ENCODE measurements at regions not wholly inside any gene's neighbourhood (a gene's known extent, or its start where the extent isn't known, plus 50 kb on each side); places are given as distances from the start of the nearest gene placed in this dataset.

DNA sequence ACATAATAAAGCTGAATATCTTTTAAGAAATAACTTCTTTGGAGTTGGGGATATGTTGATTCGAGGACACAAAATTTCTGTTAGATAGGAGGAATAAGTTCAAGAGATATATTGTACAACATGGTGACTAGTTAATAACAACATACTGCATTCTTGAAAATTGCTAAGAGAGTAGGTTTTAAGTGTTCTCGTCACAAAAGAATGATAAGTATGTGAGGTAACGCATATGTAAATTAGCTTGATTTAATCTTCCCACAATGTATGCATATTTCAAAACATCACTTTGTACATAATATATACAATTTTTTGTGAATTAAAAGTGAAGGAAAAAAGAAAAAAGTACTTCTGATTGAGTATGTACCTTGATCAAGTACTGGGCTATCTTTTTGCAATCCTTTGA, 428.0 kb upstream of the TRPC7 start:
- ChIA-PET POLR2A (no interaction called here), CTCF (interaction anchor here (0.6 kb wide), 1 partner anchor 822 kb away, joined by 4 read pairs; no protein-coding TSS in a partner anchor)
- DNase-seq (ENCODE audit: extremely low spot score): no peak
- no peak for TF ChIP-seq CTBP1 (IDR thresholded peaks at IDR 0.05; ENCODE audit: borderline replicate concordance)
- no peak for TF ChIP-seq PKNOX1 (IDR thresholded peaks at IDR 0.05)
- no peak for TF ChIP-seq HDGF (IDR thresholded peaks at IDR 0.05; ENCODE audit: borderline replicate concordance)
- no peak for TF ChIP-seq SP1 (IDR thresholded peaks at IDR 0.05)
- no peak for TF ChIP-seq SUZ12 (IDR thresholded peaks at IDR 0.05)
- no peak for TF ChIP-seq LEF1 (IDR thresholded peaks at IDR 0.05; ENCODE audit: borderline replicate concordance)
- TF ChIP-seq FOXK2 (IDR thresholded peaks at IDR 0.05): no peak
- TF ChIP-seq FOXA1 (IDR thresholded peaks at IDR 0.05): no peak
- TF ChIP-seq ELF4 (IDR thresholded peaks at IDR 0.05): no peak
- TF ChIP-seq ZNF384 (IDR thresholded peaks at IDR 0.05): no peak
- no peak for TF ChIP-seq ARNT (IDR thresholded peaks at IDR 0.05)
- TF ChIP-seq NFRKB (IDR thresholded peaks at IDR 0.05): no peak
- TF ChIP-seq TARDBP (IDR thresholded peaks at IDR 0.05): no peak

GRCh38 chr5:136781464-136781863, 416.1 kb upstream of the TRPC7 start:
- no peak for DNase-seq (ENCODE audit: extremely low spot score)
- TF ChIP-seq CTBP1 (IDR thresholded peaks at IDR 0.05; ENCODE audit: borderline replicate concordance) (no peak), TARDBP (IDR thresholded peaks at IDR 0.05) (no peak), NFRKB (IDR thresholded peaks at IDR 0.05) (no peak), ZNF384 (IDR thresholded peaks at IDR 0.05) (no peak), ELF4 (IDR thresholded peaks at IDR 0.05) (no peak), LEF1 (IDR thresholded peaks at IDR 0.05; ENCODE audit: borderline replicate concordance) (no peak), HDGF (IDR thresholded peaks at IDR 0.05; ENCODE audit: borderline replicate concordance) (no peak), FOXA1 (IDR thresholded peaks at IDR 0.05) (no peak), FOXM1 (IDR thresholded peaks at IDR 0.05; ENCODE audit: borderline replicate concordance) (no peak), PKNOX1 (IDR thresholded peaks at IDR 0.05) (no peak), ARNT (IDR thresholded peaks at IDR 0.05) (no peak), SP1 (IDR thresholded peaks at IDR 0.05) (no peak), FOXK2 (IDR thresholded peaks at IDR 0.05) (no peak), BHLHE40 (IDR thresholded peaks at IDR 0.05; ENCODE audit: borderline replicate concordance) (no peak), L3MBTL2 (conservative IDR thresholded peaks at IDR 0.05) (no peak), SUZ12 (IDR thresholded peaks at IDR 0.05) (no peak)
- ChIA-PET CTCF (no interaction called here), POLR2A (no interaction called here)

- TF ChIP-seq ARNT (IDR thresholded peaks at IDR 0.05): no peak
- DNase-seq (ENCODE audit: extremely low spot score): no peak
- CTCF ChIA-PET: no interaction called here
- POLR2A ChIA-PET: no interaction called here
These were observed 415.2 kb upstream of the TRPC7 start for GRCh38 chr5:136780518-136780917.

GRCh38 chr5:136776022-136776927, 410.9 kb upstream of the TRPC7 start:
- CTCF ChIA-PET: no interaction called here
- TF ChIP-seq BHLHE40 (IDR thresholded peaks at IDR 0.05; ENCODE audit: borderline replicate concordance) (no peak), TARDBP (IDR thresholded peaks at IDR 0.05) (no peak), SUZ12 (IDR thresholded peaks at IDR 0.05) (no peak), CTBP1 (IDR thresholded peaks at IDR 0.05; ENCODE audit: borderline replicate concordance) (no peak), FOXK2 (IDR thresholded peaks at IDR 0.05) (no peak), FOXM1 (IDR thresholded peaks at IDR 0.05; ENCODE audit: borderline replicate concordance) (no peak), L3MBTL2 (conservative IDR thresholded peaks at IDR 0.05) (no peak), PKNOX1 (IDR thresholded peaks at IDR 0.05) (no peak), SP1 (IDR thresholded peaks at IDR 0.05) (no peak), LEF1 (IDR thresholded peaks at IDR 0.05; ENCODE audit: borderline replicate concordance) (no peak), ZNF384 (IDR thresholded peaks at IDR 0.05) (no peak), FOXA1 (IDR thresholded peaks at IDR 0.05) (no peak), NFRKB (IDR thresholded peaks at IDR 0.05) (no peak), ELF4 (IDR thresholded peaks at IDR 0.05) (no peak)

DNA sequence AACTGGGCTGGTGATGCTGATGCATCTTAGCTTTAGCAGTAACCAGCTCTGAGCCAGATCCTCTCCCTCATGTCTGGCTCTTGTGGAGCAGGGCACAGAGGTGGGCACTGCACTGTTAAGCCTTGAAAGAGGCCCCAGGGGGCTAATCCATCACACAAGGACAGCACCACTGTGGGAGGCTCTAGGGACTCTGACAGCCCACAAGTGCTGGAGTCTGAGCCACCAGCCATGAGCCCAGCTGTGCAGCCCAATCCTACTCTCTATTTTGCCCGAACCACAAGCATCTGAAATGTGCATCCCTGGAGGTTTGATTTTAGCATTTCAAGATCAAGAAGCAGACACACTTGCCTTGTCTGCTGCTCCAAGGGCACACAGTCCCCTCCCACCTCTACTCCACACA, 407.1 kb upstream of the TRPC7 start:
- no peak for DNase-seq (ENCODE audit: extremely low spot score)
- ChIA-PET POLR2A (no interaction called here), CTCF (no interaction called here)
- TF ChIP-seq ARNT (IDR thresholded peaks at IDR 0.05) (no peak), CTBP1 (IDR thresholded peaks at IDR 0.05; ENCODE audit: borderline replicate concordance) (no peak), LEF1 (IDR thresholded peaks at IDR 0.05; ENCODE audit: borderline replicate concordance) (no peak), FOXA1 (IDR thresholded peaks at IDR 0.05) (no peak), ELF4 (IDR thresholded peaks at IDR 0.05) (no peak)

More at GRCh38 chr5:136776022-136776927, 410.9 kb upstream of the TRPC7 start:
- DNase-seq (ENCODE audit: extremely low spot score): no peak
- POLR2A ChIA-PET: no interaction called here

DNA sequence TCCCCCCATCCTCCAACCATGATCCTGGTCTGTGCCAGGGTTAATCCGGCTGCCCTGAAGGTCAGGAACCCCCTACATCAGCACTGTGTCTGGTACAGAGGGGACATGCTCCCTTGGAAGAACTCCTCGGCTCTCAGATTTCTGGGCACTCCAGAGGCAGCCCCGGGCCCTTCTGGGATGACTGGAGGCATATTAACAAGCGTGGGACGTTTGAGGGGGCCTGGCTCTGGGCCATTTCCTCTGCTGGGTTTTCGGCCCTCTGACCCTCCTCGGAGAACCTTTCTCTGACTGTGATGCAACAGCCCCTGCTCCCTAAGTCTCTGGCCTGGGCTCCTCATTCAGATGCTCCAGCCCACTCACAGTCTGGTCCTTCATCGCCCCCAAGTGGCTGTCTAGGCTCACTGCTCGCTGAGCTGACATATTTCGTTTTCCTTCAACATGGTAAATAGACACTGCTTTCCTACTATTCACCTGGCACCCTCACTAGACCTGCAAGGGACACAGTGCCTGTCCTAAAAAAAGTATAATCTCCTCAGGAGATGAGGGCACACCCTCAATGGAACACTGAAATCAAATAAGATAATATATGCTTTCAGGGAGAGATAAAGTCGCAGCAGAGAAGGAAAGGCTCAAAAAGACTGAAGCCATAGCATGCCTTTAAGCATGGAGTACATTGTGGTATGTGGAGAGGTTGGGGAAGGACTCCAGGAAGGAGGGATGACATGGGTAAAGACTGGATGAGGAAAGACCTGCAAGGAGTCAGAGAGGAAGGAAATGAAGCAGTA, 404.7 kb upstream of the TRPC7 start:
- POLR2A ChIA-PET: no interaction called here
- CTCF ChIA-PET: interaction anchor here (0.6 to 2.8 kb wide), 8 partner anchors 39 to 522 kb away, joined by 3 to 15 read pairs (median 4); partner anchors contain the start of gene TRPC7
- DNase-seq (ENCODE audit: extremely low spot score): peak; percentile 75
- TF ChIP-seq TARDBP (IDR thresholded peaks at IDR 0.05) (no peak), FOXM1 (IDR thresholded peaks at IDR 0.05; ENCODE audit: borderline replicate concordance) (no peak), HDGF (IDR thresholded peaks at IDR 0.05; ENCODE audit: borderline replicate concordance) (no peak), PKNOX1 (IDR thresholded peaks at IDR 0.05) (no peak), SP1 (IDR thresholded peaks at IDR 0.05) (no peak), CTBP1 (IDR thresholded peaks at IDR 0.05; ENCODE audit: borderline replicate concordance) (no peak), ZNF384 (IDR thresholded peaks at IDR 0.05) (no peak), NFRKB (IDR thresholded peaks at IDR 0.05) (no peak), L3MBTL2 (conservative IDR thresholded peaks at IDR 0.05) (no peak), FOXA1 (IDR thresholded peaks at IDR 0.05) (no peak), FOXK2 (IDR thresholded peaks at IDR 0.05) (no peak), SUZ12 (IDR thresholded peaks at IDR 0.05) (no peak), ELF4 (IDR thresholded peaks at IDR 0.05) (no peak), BHLHE40 (IDR thresholded peaks at IDR 0.05; ENCODE audit: borderline replicate concordance) (no peak)
